HuH-7.5 (cell line): ENCODE measurements at regions not wholly inside any gene's neighbourhood (a gene's known extent, or its start where the extent isn't known, plus 50 kb on each side); places are given as distances from the start of the nearest gene placed in this dataset.

Experiments used
- DNase-seq: peaks from one replicate; pipeline ENCODE4 v3.0.0; 2011; ENCODE audit warnings: low spot score

GRCh38 chr6:54440549-54440948, 132.3 kb downstream of the TINAG start:
- DNase-seq, result no peak

GRCh38 chr6:54441020-54441419, 132.8 kb downstream of the TINAG start:
- DNase-seq, result no peak

- DNase-seq, result no peak
Measured at GRCh38 chr6:54441687-54442248, 133.5 kb downstream of the TINAG start.

GRCh38 chr6:54445207-54445606, 137.0 kb downstream of the TINAG start:
- DNase-seq, result no peak

GRCh38 chr6:54448617-54449016, 140.4 kb downstream of the TINAG start:
- DNase-seq, result no peak

- no peak for DNase-seq
Measured at GRCh38 chr6:54451516-54451915, 143.3 kb downstream of the TINAG start.

GRCh38 chr6:54463354-54464024, 155.2 kb downstream of the TINAG start:
- DNase-seq, result no peak

GRCh38 chr6:54465649-54466300, 157.5 kb downstream of the TINAG start:
- DNase-seq, result no peak

GRCh38 chr6:54467384-54467783, 159.1 kb downstream of the TINAG start:
- DNase-seq, result no peak

- DNase-seq, result no peak
Measured at GRCh38 chr6:54473328-54473727, 165.1 kb downstream of the TINAG start.

GRCh38 chr6:54474898-54475297, 166.7 kb downstream of the TINAG start:
- no peak for DNase-seq

GRCh38 chr6:54481091-54481490, 172.8 kb downstream of the TINAG start:
- DNase-seq, result no peak

- no peak for DNase-seq
Measured at GRCh38 chr6:54491431-54491830, 183.2 kb downstream of the TINAG start.

- DNase-seq, result no peak
Measured at GRCh38 chr6:54493138-54493537, 184.9 kb downstream of the TINAG start.

GRCh38 chr6:54503144-54503543, 194.9 kb downstream of the TINAG start:
- no peak for DNase-seq

- no peak for DNase-seq
Measured at GRCh38 chr6:54515013-54515412, 206.8 kb downstream of the TINAG start.

- DNase-seq, result no peak
Measured at GRCh38 chr6:54515713-54516112, 207.5 kb downstream of the TINAG start.

GRCh38 chr6:54516321-54516720, 208.1 kb downstream of the TINAG start:
- no peak for DNase-seq

- no peak for DNase-seq
Measured at GRCh38 chr6:54519161-54519560, 210.9 kb downstream of the TINAG start.

- DNase-seq, result no peak
Measured at GRCh38 chr6:54525731-54526130, 217.5 kb downstream of the TINAG start.

- DNase-seq, result no peak
Measured at GRCh38 chr6:54533567-54533966, 225.3 kb downstream of the TINAG start.

- DNase-seq, result no peak
Measured at GRCh38 chr6:54535568-54535967, 227.3 kb downstream of the TINAG start.

GRCh38 chr6:54541541-54541940, 233.3 kb downstream of the TINAG start:
- DNase-seq, result no peak

GRCh38 chr6:54559136-54559535, 250.9 kb downstream of the TINAG start:
- DNase-seq, result no peak
